ENCODE measurements at regions not wholly inside any gene's neighbourhood (a gene's known extent, or its start where the extent isn't known, plus 50 kb on each side); places are given as distances from the start of the nearest gene placed in this dataset.

DNA sequence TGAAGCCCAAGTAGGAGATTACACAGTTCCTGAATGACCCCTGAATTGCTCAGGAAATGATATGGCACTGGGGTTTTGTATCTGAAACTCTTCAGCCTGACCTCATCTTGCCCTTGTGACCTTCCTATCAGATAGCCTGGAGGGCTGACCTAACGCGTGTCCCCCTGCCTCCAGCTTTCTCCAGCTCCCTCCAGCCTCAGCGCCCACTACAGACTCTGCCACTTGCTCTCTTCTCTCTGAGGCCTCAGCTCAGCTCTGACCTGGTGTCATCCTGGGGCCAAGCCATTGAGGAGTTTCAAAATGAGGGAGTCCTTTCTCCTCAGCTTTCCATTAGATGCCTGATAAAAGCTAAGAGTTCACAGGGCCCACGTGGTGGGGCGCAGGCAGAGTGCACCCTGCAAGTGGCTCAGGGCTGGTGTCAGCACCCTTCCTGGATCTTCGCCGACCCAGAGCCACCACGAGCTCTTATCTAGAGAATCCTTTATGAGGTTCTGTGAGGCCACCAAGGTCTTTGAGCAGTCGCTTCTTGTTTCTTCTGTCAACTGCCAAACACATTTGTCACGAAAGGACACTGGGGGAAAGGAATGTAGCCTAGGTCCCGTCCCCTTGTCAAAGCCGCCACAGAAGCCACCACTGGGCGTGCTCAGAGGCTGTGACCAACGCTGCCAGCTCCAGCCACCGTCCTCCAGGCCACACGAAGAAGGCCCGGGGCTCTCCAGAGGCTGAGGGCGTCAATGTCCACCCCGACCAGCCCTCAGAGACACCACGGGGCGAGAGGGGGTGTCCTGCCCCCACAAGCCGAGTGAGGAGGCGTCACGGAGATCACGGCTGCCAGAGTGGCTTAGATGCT is 131.3 kb upstream of the GPC1 start:
- Histone ChIP-seq H3K9me2 (replicated peaks; ENCODE audit: insufficient read depth) (no peaks in the 10 kb centered on the region), H3K36me3 (replicated peaks; ENCODE audit: insufficient read depth, low read depth) (no peaks in the 10 kb centered on the region), H4K20me1 (ENCODE audit: insufficient read depth, poor library complexity, severe bottlenecking) (no peaks in the 10 kb centered on the region), H3K79me2 (no peaks in the 10 kb centered on the region), H3K4me3 (no peak overlapping the region), H3K27me3 (no peaks in the 10 kb centered on the region), H3K4me1 (ENCODE audit: insufficient read depth) (no peaks in the 10 kb centered on the region), H3K9me3 (ENCODE audit: low read depth) (no peaks in the 10 kb centered on the region), H3K27ac (no peak overlapping the region), H3K4me2 (no peak overlapping the region), H2AFZ (no peak overlapping the region)
- DNase-seq (ENCODE audit: low spot score), result no peak
- WGBS (ENCODE audit: low lambda C conversion rate, missing lambda C conversion rate), result 87% methylated on average over 25 of the region's 25 CpGs
- TF ChIP-seq EZH2 (IDR thresholded peaks at IDR 0.05; ENCODE audit: borderline replicate concordance) (no peak), EZH2phosphoT487 (IDR thresholded peaks at IDR 0.05; ENCODE audit: low read depth, severe bottlenecking, unreplicated experiment) (no peak)
- TF ChIP-seq, protein P1, sequence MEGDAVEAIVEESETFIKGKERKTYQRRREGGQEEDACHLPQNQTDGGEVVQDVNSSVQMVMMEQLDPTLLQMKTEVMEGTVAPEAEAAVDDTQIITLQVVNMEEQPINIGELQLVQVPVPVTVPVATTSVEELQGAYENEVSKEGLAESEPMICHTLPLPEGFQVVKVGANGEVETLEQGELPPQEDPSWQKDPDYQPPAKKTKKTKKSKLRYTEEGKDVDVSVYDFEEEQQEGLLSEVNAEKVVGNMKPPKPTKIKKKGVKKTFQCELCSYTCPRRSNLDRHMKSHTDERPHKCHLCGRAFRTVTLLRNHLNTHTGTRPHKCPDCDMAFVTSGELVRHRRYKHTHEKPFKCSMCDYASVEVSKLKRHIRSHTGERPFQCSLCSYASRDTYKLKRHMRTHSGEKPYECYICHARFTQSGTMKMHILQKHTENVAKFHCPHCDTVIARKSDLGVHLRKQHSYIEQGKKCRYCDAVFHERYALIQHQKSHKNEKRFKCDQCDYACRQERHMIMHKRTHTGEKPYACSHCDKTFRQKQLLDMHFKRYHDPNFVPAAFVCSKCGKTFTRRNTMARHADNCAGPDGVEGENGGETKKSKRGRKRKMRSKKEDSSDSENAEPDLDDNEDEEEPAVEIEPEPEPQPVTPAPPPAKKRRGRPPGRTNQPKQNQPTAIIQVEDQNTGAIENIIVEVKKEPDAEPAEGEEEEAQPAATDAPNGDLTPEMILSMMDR (IDR thresholded peaks at IDR 0.05; ENCODE audit: poor library complexity), result no peak

DNA sequence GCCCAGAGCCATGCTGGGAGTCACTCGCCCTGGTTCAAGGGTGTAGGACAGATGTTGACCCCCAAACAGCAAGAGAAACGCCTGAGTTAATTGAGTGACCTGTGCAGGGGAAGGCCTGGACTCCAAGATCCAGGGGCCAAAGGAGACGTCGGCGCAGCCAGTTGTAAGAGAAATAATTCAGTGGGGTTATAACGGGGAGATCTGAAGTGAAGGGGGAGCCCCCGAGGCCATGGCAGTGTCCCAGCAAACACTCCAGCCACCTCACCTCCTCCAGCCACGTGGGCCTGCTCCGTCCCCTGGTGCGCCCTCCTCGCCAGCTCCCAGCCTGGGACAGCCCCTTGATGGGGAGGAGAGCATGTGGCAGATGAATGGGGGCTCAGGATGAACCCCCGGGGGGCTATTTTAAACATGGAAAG is 130.7 kb upstream of the GPC1 start:
- H2AFZ ChIP-seq, result no peak overlapping the region
- DNase-seq (ENCODE audit: low spot score), result no peak

GRCh38 chr2:240305369-240305962 is 130.0 kb upstream of the GPC1 start:
- Histone ChIP-seq H2AFZ (no peak overlapping the region), H3K9me2 (replicated peaks; ENCODE audit: insufficient read depth) (no peaks in the 10 kb centered on the region), H3K79me2 (no peaks in the 10 kb centered on the region), H3K4me1 (ENCODE audit: insufficient read depth) (no peaks in the 10 kb centered on the region), H3K36me3 (replicated peaks; ENCODE audit: insufficient read depth, low read depth) (no peaks in the 10 kb centered on the region), H3K4me2 (no peak overlapping the region), H3K9me3 (ENCODE audit: low read depth) (no peaks in the 10 kb centered on the region), H3K4me3 (no peak overlapping the region), H4K20me1 (ENCODE audit: insufficient read depth, poor library complexity, severe bottlenecking) (no peaks in the 10 kb centered on the region), H3K27ac (no peak overlapping the region), H3K27me3 (no peaks in the 10 kb centered on the region)
- 75% methylated on average over 20 of the region's 20 CpGs for WGBS (ENCODE audit: low lambda C conversion rate, missing lambda C conversion rate)
- TF ChIP-seq EZH2 (IDR thresholded peaks at IDR 0.05; ENCODE audit: borderline replicate concordance), result no peak
- no peak for TF ChIP-seq EZH2phosphoT487 (IDR thresholded peaks at IDR 0.05; ENCODE audit: low read depth, severe bottlenecking, unreplicated experiment)
- TF ChIP-seq, protein P1 (IDR thresholded peaks at IDR 0.05; ENCODE audit: poor library complexity), result no peak
- DNase-seq (ENCODE audit: low spot score), result no peak

More for the DNA sequence above, 130.7 kb upstream of the GPC1 start:
- no peak overlapping the region for H3K27ac ChIP-seq
- no peak overlapping the region for H3K4me2 ChIP-seq
- H3K9me2 ChIP-seq (replicated peaks; ENCODE audit: insufficient read depth), result no peaks in the 10 kb centered on the region
- TF ChIP-seq, protein P1 (IDR thresholded peaks at IDR 0.05; ENCODE audit: poor library complexity), result no peak
- TF ChIP-seq EZH2 (IDR thresholded peaks at IDR 0.05; ENCODE audit: borderline replicate concordance), result no peak
- TF ChIP-seq EZH2phosphoT487 (IDR thresholded peaks at IDR 0.05; ENCODE audit: low read depth, severe bottlenecking, unreplicated experiment), result no peak
- H4K20me1 ChIP-seq (ENCODE audit: insufficient read depth, poor library complexity, severe bottlenecking), result no peaks in the 10 kb centered on the region
- no peaks in the 10 kb centered on the region for H3K36me3 ChIP-seq (replicated peaks; ENCODE audit: insufficient read depth, low read depth)
- H3K4me3 ChIP-seq, result no peak overlapping the region
- 89% methylated on average over 12 of the region's 12 CpGs for WGBS (ENCODE audit: low lambda C conversion rate, missing lambda C conversion rate)
- H3K79me2 ChIP-seq, result no peaks in the 10 kb centered on the region
- H3K27me3 ChIP-seq, result no peaks in the 10 kb centered on the region
- no peaks in the 10 kb centered on the region for H3K9me3 ChIP-seq (ENCODE audit: low read depth)
- no peaks in the 10 kb centered on the region for H3K4me1 ChIP-seq (ENCODE audit: insufficient read depth)
